IPS-20b (cell line): ENCODE measurements at regions not wholly inside any gene's neighbourhood (a gene's known extent, or its start where the extent isn't known, plus 50 kb on each side); places are given as distances from the start of the nearest gene placed in this dataset.
"Not testable (repeated sequence)": the region's sequence is repeated elsewhere in the genome, so short reads cannot be mapped to it uniquely, and the experiment has no call there.

ENCODE experiments used
- H3K27ac ChIP-seq: one replicate; pipeline ENCODE4 v1.5.1; 2013; ENCODE audit warnings: low read length
- H3K27me3 ChIP-seq: 2 replicates; pipeline ENCODE4 v1.6.1; 2013; ENCODE audit warnings: mild to moderate bottlenecking, low read length, inconsistent platforms; ENCODE audit not compliant: insufficient read depth
- H3K36me3 ChIP-seq: 2 replicates; pipeline ENCODE4 v1.6.1; 2013; ENCODE audit warnings: low read depth, mild to moderate bottlenecking, inconsistent platforms, low read length, moderate library complexity; ENCODE audit not compliant: insufficient read depth
- H3K4me1 ChIP-seq: 2 replicates; pipeline ENCODE4 v1.6.1; 2013; ENCODE audit warnings: mild to moderate bottlenecking, control low read depth, inconsistent platforms, low read length, moderate library complexity; ENCODE audit not compliant: insufficient read depth
- H3K4me3 ChIP-seq: 2 replicates; pipeline ENCODE4 v1.5.1; 2013; ENCODE audit warnings: mild to moderate bottlenecking, low read length, inconsistent platforms
- H3K9ac ChIP-seq: 2 replicates; pipeline ENCODE4 v1.6.1; 2013; ENCODE audit warnings: low read depth, mild to moderate bottlenecking, inconsistent platforms, low read length, moderate library complexity
- H3K9me3 ChIP-seq: 2 replicates; pipeline ENCODE4 v1.6.1; 2013; ENCODE audit warnings: mild to moderate bottlenecking, low read depth, low read length, inconsistent platforms; ENCODE audit not compliant: insufficient read depth

DNA sequence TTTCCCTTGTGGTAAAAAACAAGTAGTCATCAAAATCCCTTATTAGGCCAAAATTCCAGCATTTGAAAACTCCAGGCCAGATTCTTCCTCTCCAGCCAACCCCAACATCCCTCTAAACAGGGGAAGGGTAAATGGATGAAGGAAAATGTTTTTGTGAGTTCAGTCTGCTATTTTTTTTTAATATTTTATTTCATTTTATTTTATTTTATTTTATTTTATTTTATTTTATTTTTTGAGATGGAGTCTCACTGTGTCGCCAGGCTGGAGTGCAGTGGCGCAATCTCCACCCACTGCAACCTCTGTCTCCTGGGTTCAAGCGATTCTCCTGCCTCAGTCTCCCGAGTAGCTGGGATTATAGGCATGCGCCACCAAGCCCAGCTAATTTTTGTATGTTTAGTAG is 74.5 kb upstream of the CHST15 start:
- not testable (repeated sequence) for H3K4me3 ChIP-seq, H3K27ac ChIP-seq, H3K4me1 ChIP-seq, H3K36me3 ChIP-seq, H3K9ac ChIP-seq, H3K9me3 ChIP-seq, H3K27me3 ChIP-seq

DNA sequence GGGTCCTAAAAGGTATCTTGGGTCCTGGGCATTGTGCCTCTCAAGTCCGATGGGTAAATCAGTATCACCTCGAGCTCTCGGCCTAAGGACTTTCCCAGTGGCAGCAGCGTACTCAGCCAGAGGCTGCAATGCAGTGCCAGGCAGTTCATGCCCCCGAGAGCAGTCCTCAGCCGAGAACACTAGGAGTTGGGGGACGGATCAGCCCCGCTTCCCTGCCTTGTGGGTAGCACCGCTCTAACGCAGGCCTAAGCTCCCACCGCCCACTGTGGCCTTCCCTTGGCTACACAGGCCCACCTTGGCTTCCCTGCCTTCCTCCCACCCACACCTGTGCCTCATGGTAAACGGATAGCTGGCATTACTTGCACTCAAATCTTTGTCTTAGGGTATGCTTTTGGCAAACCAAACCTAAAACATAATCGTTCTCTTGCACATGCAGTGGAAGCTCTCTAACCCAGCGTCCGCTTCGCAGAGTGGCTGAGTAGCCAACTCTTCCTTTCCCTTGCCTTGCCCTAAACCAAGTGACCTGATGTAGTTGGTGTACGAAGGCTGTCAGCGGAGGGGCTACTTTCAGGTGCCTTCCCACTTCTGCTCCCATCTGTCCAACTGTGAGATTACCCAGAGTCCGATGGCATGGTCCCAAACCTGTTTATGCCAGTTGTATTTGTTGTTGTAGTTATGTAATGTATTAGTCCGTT is 73.2 kb upstream of the CHST15 start:
- no peak overlapping the region for H3K4me3 ChIP-seq
- no peaks in the 10 kb centered on the region for H3K9me3 ChIP-seq
- H3K9ac ChIP-seq, result no peak overlapping the region
- no peak overlapping the region for H3K27ac ChIP-seq
- no peaks in the 10 kb centered on the region for H3K36me3 ChIP-seq
- H3K27me3 ChIP-seq, result no peaks in the 10 kb centered on the region
- H3K4me1 ChIP-seq, result no peaks in the 10 kb centered on the region

- Histone ChIP-seq H3K9ac (no peak overlapping the region), H3K27me3 (no peaks in the 10 kb centered on the region), H3K36me3 (no peaks in the 10 kb centered on the region), H3K9me3 (no peaks in the 10 kb centered on the region), H3K4me1 (no peaks in the 10 kb centered on the region), H3K27ac (no peak overlapping the region), H3K4me3 (no peak overlapping the region)
Measured at GRCh38 chr10:124165827-124166226, 72.4 kb upstream of the CHST15 start.

DNA sequence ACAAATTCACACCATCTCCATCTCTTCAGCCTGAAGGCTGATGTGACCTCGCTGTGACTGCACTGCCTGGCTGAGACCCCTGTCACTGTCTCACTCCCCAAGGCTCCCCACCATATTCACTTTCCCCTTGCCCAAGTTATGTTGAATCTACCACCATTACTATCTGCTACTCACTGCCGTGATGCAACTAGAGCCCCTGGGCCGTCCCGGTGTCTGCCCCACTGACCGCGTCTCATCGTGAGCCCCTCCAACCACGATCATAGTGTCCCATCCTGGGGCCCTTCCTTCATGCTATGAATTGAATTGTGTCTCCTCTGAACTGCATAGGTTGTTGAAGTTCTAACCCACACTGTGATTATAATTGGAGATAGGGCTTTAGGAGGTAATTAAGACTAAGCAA is 71.9 kb upstream of the CHST15 start:
- Histone ChIP-seq H3K4me1 (no peaks in the 10 kb centered on the region), H3K9ac (no peak overlapping the region), H3K27ac (no peak overlapping the region), H3K4me3 (no peak overlapping the region), H3K27me3 (0 out of 2 replicates have a peak, but pooled peaks cover 3% of the 10 kb centered on the region), H3K9me3 (no peaks in the 10 kb centered on the region), H3K36me3 (no peaks in the 10 kb centered on the region)

GRCh38 chr10:124164264-124164663 is 70.9 kb upstream of the CHST15 start:
- Histone ChIP-seq H3K27me3 (0 out of 2 replicates have a peak, but pooled peaks cover 6% of the 10 kb centered on the region), H3K9ac (no peak overlapping the region), H3K4me1 (peaks cover 7% of the 10 kb centered on the region; the same call in 1 of the 2 replicates), H3K9me3 (no peaks in the 10 kb centered on the region), H3K4me3 (no peak overlapping the region), H3K36me3 (no peaks in the 10 kb centered on the region), H3K27ac (no peak overlapping the region)

- Histone ChIP-seq H3K9me3 (no peaks in the 10 kb centered on the region; the same call in 1 of the 2 replicates), H3K27me3 (peaks cover 6% of the 10 kb centered on the region; the same call in 1 of the 2 replicates), H3K27ac (no peak overlapping the region), H3K4me1 (peaks cover 12% of the 10 kb centered on the region), H3K4me3 (no peak overlapping the region), H3K9ac (no peak overlapping the region), H3K36me3 (no peaks in the 10 kb centered on the region)
Measured at GRCh38 chr10:124162774-124163354, 69.5 kb upstream of the CHST15 start.

GRCh38 chr10:124162136-124162535 is 68.7 kb upstream of the CHST15 start:
- H3K4me3 ChIP-seq, result no peak overlapping the region
- no peaks in the 10 kb centered on the region; the same call in 1 of the 2 replicates for H3K9me3 ChIP-seq
- H3K4me1 ChIP-seq, result peaks cover 12% of the 10 kb centered on the region
- H3K36me3 ChIP-seq, result no peaks in the 10 kb centered on the region
- H3K27me3 ChIP-seq, result peaks cover 6% of the 10 kb centered on the region; the same call in 1 of the 2 replicates
- no peak overlapping the region for H3K9ac ChIP-seq
- no peak overlapping the region for H3K27ac ChIP-seq

DNA sequence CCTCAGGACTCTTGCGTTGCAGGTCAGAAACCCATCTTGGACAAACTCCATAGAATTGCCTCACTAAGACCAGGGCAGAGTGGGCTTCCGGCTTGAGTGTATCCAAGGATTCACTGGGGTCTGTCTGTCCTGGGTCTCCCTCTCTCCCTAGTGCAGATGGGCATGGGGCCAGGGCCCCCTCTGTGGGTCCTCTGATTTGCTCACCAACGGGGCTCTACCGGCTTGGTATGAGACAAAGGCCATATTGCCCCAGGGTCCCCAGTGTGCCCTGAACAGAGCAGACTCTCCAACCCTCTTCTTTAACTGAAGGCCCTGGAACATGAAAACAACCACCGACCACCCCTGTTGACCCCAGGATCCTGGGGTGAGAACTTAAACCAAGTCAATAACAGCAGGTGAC is 68.2 kb upstream of the CHST15 start:
- Histone ChIP-seq H3K4me3 (no peak overlapping the region), H3K9me3 (no peaks in the 10 kb centered on the region; the same call in 1 of the 2 replicates), H3K4me1 (peaks cover 12% of the 10 kb centered on the region), H3K36me3 (no peaks in the 10 kb centered on the region), H3K9ac (no peak overlapping the region), H3K27me3 (peaks cover 6% of the 10 kb centered on the region; the same call in 1 of the 2 replicates), H3K27ac (no peak overlapping the region)

GRCh38 chr10:124160943-124161582 is 67.7 kb upstream of the CHST15 start:
- H3K4me3 ChIP-seq, result no peak overlapping the region

GRCh38 chr10:124160176-124160575 is 66.8 kb upstream of the CHST15 start:
- H3K27ac ChIP-seq, result no peak overlapping the region
- H3K27me3 ChIP-seq, result peaks cover 6% of the 10 kb centered on the region; the same call in 1 of the 2 replicates
- H3K9me3 ChIP-seq, result no peaks in the 10 kb centered on the region; the same call in 1 of the 2 replicates
- no peak overlapping the region for H3K4me3 ChIP-seq
- H3K36me3 ChIP-seq, result no peaks in the 10 kb centered on the region
- H3K4me1 ChIP-seq, result peaks cover 12% of the 10 kb centered on the region
- no peak overlapping the region for H3K9ac ChIP-seq

More at GRCh38 chr10:124160943-124161582, 67.7 kb upstream of the CHST15 start:
- Histone ChIP-seq H3K9me3 (no peaks in the 10 kb centered on the region; the same call in 1 of the 2 replicates), H3K27ac (no peak overlapping the region), H3K4me1 (peaks cover 12% of the 10 kb centered on the region), H3K36me3 (no peaks in the 10 kb centered on the region), H3K9ac (no peak overlapping the region), H3K27me3 (peaks cover 6% of the 10 kb centered on the region; the same call in 1 of the 2 replicates)

GRCh38 chr10:124159153-124159552 is 65.8 kb upstream of the CHST15 start:
- Histone ChIP-seq H3K4me1 (peaks cover 12% of the 10 kb centered on the region), H3K9me3 (no peaks in the 10 kb centered on the region; the same call in 1 of the 2 replicates), H3K27me3 (peaks cover 6% of the 10 kb centered on the region; the same call in 1 of the 2 replicates), H3K36me3 (no peaks in the 10 kb centered on the region), H3K4me3 (0 out of 2 replicates have a peak overlapping the region, but pooled peaks have one; percentile 28), H3K9ac (no peak overlapping the region), H3K27ac (no peak overlapping the region)
